Muscle layer of duodenum (tissue), 2 donors: ENCODE measurements at regions not wholly inside any gene's neighbourhood (a gene's known extent, or its start where the extent isn't known, plus 50 kb on each side); places are given as distances from the start of the nearest gene placed in this dataset.

Experiments used
- H3K27ac ChIP-seq: one replicate; pipeline ENCODE4 v1.7.0; 2013; ENCODE audit warnings: mild to moderate bottlenecking, low read length
- H3K27me3 ChIP-seq: one replicate; pipeline ENCODE4 v1.7.0; 2013; ENCODE audit warnings: low read depth, mild to moderate bottlenecking, control low read depth, low read length
- H3K36me3 ChIP-seq, 2 donors: one replicate each; pipeline ENCODE4 v1.7.0; 2013; ENCODE audit warnings: low read length in 2 of 2, control low read depth in 1 of 2, mild to moderate bottlenecking in 1 of 2; ENCODE audit not compliant: insufficient read depth in 2 of 2, control insufficient read depth in 1 of 2
- H3K4me1 ChIP-seq, 2 donors: one replicate each; pipeline ENCODE4 v1.7.0; 2013; ENCODE audit warnings: low read length in 2 of 2, mild to moderate bottlenecking in 2 of 2, control low read depth in 1 of 2, moderate library complexity in 1 of 2; ENCODE audit not compliant: insufficient read depth in 2 of 2, control insufficient read depth in 1 of 2
- H3K4me3 ChIP-seq, 2 donors: one replicate each; pipeline ENCODE4 v1.7.0; 2013; ENCODE audit warnings: low read length in 2 of 2, low read depth in 1 of 2, mild to moderate bottlenecking in 1 of 2
- H3K9me3 ChIP-seq, 2 donors: one replicate each; pipeline ENCODE4 v1.7.0; 2013; ENCODE audit warnings: low read length in 2 of 2, control low read depth in 1 of 2, mild to moderate bottlenecking in 1 of 2; ENCODE audit not compliant: control insufficient read depth in 1 of 2
- donor health status: healthy.

DNA sequence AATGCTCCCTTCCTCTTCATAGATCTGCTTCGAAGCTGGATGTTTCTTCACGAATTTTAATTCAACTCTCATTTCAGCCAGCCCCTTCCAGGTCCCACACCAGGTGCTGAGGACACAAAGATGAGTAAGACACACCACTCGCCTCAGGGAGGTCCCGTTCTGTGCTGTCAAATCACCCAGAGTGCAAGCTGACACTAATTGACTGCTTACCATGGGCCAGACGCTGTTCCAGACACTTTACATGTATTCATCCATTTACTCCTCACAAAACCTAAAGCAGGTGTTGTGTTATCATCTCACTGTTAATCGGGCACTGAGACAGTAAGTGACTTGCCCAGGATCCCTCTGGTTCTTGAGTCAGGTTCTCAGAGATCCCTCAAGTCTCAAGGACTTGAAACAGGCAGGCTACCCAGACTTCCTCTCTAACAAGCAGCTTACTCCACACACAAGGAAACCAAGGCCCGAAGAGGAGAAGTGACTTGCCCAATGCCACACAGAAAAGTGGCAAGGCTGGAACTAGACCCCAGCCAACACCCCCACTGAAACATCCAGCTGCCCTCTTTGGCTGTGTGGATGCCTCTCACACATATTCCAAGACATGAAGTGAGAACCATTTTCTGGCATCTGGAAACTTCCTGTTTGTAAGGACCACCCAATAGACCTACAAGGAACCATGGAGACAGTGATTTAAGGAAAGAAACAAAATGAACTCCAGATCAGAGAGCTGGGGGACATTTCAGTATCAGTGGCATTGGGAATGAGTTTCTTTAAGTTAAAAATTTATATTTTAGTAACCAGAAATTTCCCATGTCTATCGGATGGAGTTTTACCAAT, 174.5 kb downstream of the CDC5L start:
- H3K36me3 ChIP-seq = no peaks in the 10 kb centered on the region
- H3K27ac ChIP-seq = no peak overlapping the region
- H3K27me3 ChIP-seq = no peaks in the 10 kb centered on the region
- H3K9me3 ChIP-seq = no peaks in the 10 kb centered on the region
- H3K4me1 ChIP-seq = peaks cover 0 to 6% of the 10 kb centered on the region in 2 donors
- H3K4me3 ChIP-seq = no peak overlapping the region

DNA sequence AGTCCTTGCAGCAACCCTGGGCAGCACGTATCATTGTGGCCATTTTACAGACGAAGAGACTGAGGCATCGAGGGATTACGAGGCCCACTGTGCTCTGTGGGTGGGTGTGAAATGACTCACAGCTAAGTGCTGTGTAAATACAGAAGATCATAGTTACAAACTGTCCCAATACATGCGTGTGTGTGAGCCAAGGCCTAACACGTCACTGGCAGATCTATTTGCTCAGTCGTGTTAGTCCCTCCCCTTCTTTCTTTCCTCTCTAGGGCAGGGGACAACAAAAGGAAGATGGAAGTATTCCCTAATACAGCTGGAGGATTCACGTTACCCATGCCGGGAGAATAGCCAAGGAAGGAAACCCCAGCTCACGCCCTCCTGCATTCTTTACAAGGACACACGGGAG, 175.9 kb downstream of the CDC5L start:
- Histone ChIP-seq H3K36me3 (no peaks in the 10 kb centered on the region), H3K4me1 (peaks cover 0 to 6% of the 10 kb centered on the region in 2 donors), H3K27ac (no peak overlapping the region), H3K4me3 (no peak overlapping the region), H3K27me3 (no peaks in the 10 kb centered on the region), H3K9me3 (no peaks in the 10 kb centered on the region)

DNA sequence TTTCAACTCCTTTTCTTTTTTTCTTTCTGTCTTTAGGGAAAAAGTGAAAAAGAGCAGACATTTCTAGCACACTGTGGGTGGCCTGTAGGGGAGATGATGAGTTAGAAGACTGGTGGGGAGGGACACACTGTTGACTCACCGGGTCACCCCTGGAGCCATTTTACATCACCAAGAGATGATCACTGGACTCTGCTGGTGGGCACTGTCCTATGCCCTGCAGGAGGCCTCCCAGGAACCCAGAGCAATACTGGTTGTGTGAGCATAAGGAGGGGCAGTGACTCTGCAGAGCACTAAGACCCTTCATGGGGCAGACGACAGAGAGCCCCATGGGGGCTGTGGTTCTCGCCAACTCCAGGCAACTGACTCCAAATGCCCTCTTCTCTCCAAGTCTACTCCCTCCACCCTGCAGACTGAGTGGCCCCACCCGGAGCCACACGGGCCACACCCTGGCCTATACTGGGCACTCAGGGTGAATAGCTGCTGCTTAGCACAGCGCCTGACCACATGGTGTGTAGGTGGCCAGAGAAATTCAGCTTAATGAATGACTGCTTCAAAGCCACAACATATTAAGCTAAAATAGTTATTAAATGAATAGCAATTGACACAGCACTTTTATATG, 177.5 kb downstream of the CDC5L start:
- no peaks in the 10 kb centered on the region for H3K36me3 ChIP-seq
- H3K4me1 ChIP-seq = peaks cover 3 to 16% of the 10 kb centered on the region in 2 donors
- no peaks in the 10 kb centered on the region for H3K9me3 ChIP-seq
- no peak overlapping the region for H3K4me3 ChIP-seq
- H3K27me3 ChIP-seq = no peaks in the 10 kb centered on the region
- no peak overlapping the region for H3K27ac ChIP-seq

DNA sequence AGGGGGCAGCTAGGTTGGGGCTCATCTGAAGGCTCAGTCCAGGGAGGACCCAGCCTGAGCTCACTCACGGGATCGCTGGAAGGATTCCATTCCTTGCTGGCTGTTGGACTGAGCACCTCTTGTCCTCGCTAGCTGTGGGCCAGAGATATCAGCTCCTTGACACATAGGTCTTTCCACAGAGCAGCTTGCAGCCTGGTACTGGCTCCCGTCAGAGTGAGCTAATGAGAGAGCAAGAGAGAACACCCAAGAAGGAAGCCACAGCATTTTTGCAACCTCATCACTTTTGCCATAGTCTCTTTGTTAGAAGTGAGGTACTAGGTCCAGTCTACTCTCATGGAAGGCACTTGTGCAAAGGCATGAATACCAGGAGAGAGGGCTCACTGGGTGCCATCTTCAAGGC, 179.9 kb downstream of the CDC5L start:
- no peak overlapping the region for H3K27ac ChIP-seq
- no peaks in the 10 kb centered on the region for H3K9me3 ChIP-seq
- H3K4me3 ChIP-seq = no peak overlapping the region
- peaks cover 3 to 16% of the 10 kb centered on the region in 2 donors for H3K4me1 ChIP-seq
- no peaks in the 10 kb centered on the region for H3K36me3 ChIP-seq
- no peaks in the 10 kb centered on the region for H3K27me3 ChIP-seq

DNA sequence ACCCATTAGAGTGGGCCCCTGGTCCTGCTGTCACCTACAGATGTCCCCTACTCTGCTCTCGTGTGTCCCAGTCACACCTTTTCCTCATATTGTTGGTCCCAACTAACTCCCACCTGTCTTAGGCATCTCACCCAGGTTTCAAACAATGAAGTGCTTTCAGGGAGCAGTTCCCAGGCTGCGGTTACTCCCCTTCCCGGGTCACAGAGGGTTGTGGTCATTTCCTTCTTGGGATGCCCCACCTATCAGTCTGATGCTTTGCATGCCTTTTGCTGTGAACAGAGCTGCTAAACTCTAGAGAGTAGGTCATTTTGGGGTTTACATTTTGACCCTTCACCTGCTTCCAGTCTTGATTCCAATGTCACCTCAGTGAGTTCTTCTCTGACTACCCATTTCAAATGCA, 181.6 kb downstream of the CDC5L start:
- Histone ChIP-seq H3K4me1 (peaks cover 3 to 16% of the 10 kb centered on the region in 2 donors), H3K27me3 (no peaks in the 10 kb centered on the region), H3K36me3 (no peaks in the 10 kb centered on the region), H3K9me3 (peaks cover 0 to 4% of the 10 kb centered on the region in 2 donors), H3K4me3 (no peak overlapping the region), H3K27ac (no peak overlapping the region)

DNA sequence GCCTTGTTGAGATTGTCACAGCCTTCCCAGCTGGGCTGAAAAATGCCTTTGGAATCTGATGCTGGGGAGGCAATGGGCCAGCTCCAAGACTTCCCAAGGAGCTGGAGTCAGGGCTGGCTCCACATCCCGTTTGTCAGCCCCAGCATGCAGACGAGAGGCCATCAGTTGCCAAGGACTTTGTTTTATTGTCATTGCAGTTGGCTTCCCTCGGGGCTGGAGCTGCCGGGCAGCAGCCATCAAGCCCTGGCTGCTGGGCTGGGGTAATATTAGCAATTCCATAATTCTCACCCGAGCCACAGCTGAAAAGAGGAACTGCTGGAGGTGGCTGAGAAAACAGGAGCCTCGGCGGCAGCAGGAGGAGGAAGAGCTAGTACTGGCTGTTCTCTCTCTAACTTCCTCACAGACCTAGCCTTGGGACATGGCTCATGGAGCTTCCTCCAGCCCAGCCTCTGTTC, 182.5 kb downstream of the CDC5L start:
- Histone ChIP-seq H3K36me3 (no peaks in the 10 kb centered on the region), H3K9me3 (peaks cover 0 to 4% of the 10 kb centered on the region in 2 donors), H3K4me3 (peak overlapping the region in 1 of 2 donors; percentile 25), H3K4me1 (peaks cover 3 to 16% of the 10 kb centered on the region in 2 donors), H3K27ac (no peak overlapping the region), H3K27me3 (no peaks in the 10 kb centered on the region)

DNA sequence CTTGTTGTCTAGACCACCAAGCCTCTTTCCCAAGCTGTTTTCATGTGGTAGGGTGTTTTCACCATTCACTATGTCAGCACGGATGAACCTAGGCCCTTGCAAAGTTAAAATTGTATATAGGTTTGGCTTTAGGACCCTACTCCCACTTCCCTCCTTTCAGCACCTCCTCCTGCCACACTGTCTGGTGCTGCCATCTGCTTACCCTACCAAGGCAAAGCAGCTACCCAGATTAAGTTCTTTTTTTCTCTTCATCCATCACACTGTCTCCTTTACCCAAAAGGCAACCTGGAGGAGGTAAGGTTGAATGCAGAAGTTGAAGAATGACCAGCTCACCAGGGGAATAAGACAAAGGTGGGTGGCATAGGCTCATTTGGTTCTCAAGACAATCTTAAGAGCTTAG, 184.0 kb downstream of the CDC5L start:
- Histone ChIP-seq H3K4me3 (no peak overlapping the region), H3K9me3 (peaks cover 0 to 4% of the 10 kb centered on the region in 2 donors), H3K27ac (no peak overlapping the region), H3K36me3 (no peaks in the 10 kb centered on the region), H3K27me3 (no peaks in the 10 kb centered on the region), H3K4me1 (peaks cover 3 to 16% of the 10 kb centered on the region in 2 donors)

DNA sequence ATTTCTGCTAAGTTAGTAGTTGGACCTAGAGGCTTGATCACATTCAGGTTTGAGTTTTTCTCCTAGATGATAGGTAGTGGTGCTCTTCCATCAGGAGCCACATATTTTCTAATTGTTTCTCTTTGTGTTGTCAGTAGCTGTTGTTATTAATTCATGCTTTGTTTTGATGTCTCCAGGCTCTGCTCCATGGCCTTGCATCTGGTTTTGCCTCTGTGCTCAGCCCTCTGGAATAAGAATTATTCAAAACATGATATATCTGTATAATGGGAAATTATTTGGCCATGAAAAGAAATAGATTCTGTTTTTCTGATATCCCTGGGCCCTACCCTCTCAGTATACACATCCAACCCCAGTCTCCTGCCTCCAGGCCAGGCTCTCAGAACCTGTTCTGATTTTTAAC, 184.8 kb downstream of the CDC5L start:
- Histone ChIP-seq H3K4me3 (no peak overlapping the region), H3K9me3 (peaks cover 0 to 4% of the 10 kb centered on the region in 2 donors), H3K4me1 (peaks cover 3 to 16% of the 10 kb centered on the region in 2 donors), H3K27me3 (no peaks in the 10 kb centered on the region), H3K27ac (no peak overlapping the region), H3K36me3 (no peaks in the 10 kb centered on the region)

DNA sequence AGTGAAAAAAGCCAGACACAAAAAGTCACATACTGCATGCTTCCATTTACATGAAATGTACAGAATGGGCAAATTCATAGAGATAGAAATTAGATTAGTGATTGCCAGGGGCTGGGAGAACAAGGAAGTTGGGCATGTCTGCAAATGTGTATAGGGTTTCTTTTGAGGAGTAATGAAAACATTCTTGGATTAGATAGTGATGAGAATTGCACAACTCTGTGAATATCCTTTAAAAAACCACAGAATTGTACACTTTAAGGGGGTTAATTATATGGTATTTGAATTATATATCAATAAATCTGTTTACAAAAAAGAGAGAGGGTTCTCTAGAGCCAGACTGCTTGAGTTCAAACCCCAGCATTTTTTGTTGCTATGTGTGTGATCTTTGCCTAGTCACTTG, 188.1 kb downstream of the CDC5L start:
- Histone ChIP-seq H3K4me3 (no peak overlapping the region), H3K27ac (no peak overlapping the region), H3K36me3 (no peaks in the 10 kb centered on the region), H3K9me3 (peaks cover 0 to 4% of the 10 kb centered on the region in 2 donors), H3K27me3 (no peaks in the 10 kb centered on the region), H3K4me1 (peaks cover 0 to under 1% of the 10 kb centered on the region in 2 donors)

DNA sequence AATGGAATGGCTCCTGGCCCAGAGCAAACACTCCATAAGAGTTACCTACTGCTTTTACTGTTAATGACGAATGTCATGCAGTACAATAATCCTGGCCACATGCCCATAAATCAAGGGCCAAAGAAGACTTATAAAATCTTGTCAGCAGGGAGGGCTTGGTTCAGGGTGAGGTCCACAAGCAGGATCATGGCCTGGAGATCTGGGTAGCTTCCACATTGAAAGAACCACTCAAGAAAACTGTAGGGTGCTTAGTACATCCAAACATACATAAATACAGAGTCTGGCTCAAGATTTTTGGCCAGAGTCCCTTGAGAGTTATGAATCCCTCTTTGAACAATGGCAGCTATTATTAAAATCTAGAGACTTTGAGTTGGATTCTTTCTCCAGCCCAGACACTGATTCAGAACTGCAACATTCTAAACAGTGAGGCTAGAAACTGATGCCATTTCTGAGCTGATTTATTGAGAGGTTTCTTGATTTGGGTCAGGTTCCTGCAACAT, 188.7 kb downstream of the CDC5L start:
- peaks cover 0 to 4% of the 10 kb centered on the region in 2 donors for H3K9me3 ChIP-seq
- no peaks in the 10 kb centered on the region for H3K27me3 ChIP-seq
- no peak overlapping the region for H3K27ac ChIP-seq
- H3K36me3 ChIP-seq = no peaks in the 10 kb centered on the region
- no peaks in the 10 kb centered on the region for H3K4me1 ChIP-seq
- H3K4me3 ChIP-seq = no peak overlapping the region

DNA sequence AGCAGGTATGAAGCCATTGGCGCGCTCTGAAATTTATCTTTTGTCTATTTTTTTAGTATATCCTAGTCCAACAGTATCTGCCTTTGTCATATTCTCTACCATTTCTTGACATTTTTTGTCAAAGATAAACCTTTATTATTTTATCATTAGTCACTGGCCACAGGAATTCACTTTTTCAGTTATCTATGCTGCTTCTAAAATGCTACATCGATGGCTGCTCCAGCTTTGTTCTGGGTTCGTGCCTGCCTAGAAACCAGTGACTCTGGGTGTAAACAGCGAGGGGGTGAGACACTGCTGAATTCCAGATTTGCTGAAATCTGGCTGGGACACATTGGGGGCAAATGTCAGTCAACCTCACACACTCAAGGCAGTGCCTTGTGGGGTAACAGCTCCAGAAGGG, 193.4 kb downstream of the CDC5L start:
- no peaks in the 10 kb centered on the region for H3K27me3 ChIP-seq
- no peak overlapping the region for H3K27ac ChIP-seq
- no peaks in the 10 kb centered on the region for H3K36me3 ChIP-seq
- H3K4me3 ChIP-seq = no peak overlapping the region
- peaks cover 6 to 10% of the 10 kb centered on the region in 2 donors for H3K9me3 ChIP-seq
- no peaks in the 10 kb centered on the region for H3K4me1 ChIP-seq
